ENCODE measurements at regions not wholly inside any gene's neighbourhood (a gene's known extent, or its start where the extent isn't known, plus 50 kb on each side); places are given as distances from the start of the nearest gene placed in this dataset.
"Not testable (repeated sequence)": the region's sequence is repeated elsewhere in the genome, so short reads cannot be mapped to it uniquely, and the experiment has no call there.

DNA sequence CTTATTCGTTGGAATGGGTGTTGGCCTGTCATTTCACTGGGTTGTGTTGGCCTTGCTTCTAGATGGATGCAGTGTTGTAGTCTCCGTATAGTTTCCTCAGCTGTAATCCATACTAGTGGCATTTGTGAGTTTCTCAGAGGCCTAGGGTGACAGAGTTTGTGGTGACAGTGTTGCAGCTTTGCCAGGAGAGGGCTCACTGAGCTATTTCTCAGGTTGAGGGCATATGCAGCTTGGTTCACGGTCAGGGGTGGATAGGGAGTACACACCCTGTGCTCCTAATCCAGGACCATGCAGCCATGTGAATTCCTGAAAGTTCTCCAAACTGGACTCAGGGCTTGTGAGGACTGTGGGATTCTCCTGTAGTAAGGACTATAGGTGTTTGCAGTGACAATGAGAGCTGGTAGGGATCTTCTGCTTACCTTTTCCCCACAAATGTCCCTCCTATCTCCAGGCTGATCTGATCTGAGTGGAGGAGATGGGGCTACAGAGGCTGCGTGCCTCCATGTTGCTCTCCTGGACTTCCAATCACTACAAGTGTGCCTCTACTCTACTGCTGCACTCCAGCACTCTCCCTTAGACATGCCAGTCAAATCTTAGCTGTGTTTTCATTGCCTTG lies 229.0 kb downstream of the STK31 start:
- DNase-seq, result peak; percentile 42

DNA sequence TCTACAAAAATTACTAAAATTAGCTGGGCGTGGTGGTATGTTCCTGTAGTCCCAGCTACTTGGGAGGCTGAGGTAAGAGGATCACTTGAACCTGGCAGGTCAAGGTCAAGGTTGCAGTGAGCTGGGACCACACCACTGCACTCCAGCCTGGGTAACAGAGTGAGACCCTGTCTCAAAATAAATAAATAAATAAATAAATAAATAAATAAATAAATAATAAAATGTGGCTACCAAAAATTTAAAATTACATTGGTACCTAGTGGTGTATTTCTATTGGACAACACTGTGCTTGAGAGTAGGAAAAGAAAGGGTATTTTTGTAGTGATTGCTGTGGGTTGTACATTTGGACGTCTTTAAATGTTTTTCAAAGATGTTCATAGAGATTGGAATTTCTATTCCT lies 229.7 kb downstream of the STK31 start:
- DNase-seq, result not testable (repeated sequence)

DNA sequence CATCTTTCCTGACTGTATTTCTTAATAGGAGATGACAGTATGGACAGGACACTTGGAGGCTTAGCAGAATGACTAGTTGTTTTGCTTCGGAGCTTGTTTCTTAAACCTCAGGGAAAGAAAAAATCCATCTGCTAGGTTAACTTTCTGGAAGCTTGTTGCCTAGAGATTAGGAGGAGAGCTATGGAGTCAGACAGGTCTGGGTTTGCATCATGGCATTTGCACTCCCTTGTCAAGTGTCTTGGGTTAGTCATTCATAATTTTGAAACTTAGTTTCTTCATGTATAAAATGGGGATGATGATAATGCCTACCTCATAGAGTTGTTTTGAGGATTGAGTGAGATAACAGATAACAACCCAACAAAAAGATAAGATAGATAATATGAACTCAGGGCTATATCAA lies 231.5 kb downstream of the STK31 start:
- no peak for DNase-seq

DNA sequence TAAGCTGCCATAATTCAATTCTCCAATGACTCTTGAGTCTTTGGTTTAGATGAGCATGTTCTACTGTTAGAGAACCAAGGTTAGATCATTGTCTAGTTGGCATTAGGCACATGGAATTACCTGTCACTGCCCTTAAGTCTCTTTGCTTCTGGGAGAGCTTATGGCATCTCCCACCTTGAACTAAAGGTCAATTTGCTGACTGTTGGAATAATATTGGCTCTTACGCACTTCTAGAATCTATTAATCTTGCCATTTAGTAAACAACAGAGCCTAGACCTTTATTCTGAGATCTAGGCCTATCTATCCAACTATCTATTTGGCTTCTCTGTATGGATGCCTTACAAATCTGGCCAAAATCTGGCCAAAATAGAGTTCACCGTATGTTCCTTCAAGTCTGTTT lies 232.0 kb downstream of the STK31 start:
- DNase-seq, result no peak

DNA sequence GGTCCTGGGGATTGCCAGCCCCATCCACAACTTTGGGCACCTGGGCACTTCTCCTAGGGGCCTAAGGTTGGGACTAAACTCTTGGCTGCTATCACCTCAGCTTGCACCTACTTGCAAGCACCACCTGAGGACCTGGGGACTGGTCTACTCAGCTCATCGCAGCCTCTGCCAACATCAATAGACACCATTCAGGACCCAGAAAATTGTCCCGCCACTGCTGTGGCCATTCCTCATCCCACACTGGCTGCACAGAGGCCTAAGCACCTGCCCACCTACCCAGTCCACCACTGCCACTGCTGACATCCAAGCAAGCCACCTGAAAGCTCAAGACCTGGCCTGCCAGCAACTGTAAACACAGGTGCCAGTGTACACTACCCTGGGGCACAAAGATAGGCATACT lies 234.1 kb downstream of the STK31 start:
- no peak for DNase-seq

DNA sequence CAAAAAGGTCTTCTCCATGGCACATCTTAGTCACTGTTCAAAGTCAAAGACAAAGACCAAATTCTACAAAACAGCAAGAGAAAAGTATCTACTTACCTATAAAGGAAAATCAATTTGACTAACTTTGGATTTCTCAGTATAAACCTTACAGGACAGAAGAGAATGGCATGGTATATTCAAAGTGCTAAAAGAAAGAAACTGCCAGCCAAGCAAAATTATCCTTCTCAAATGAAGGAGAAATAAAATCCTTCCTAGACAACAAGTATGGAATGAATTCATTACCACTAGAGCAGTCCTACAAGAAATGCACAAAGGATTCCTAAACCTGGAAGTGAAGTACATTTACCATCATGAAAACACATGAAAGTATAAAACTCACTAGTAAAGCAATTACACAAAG lies 235.5 kb downstream of the STK31 start:
- no peak for DNase-seq

DNA sequence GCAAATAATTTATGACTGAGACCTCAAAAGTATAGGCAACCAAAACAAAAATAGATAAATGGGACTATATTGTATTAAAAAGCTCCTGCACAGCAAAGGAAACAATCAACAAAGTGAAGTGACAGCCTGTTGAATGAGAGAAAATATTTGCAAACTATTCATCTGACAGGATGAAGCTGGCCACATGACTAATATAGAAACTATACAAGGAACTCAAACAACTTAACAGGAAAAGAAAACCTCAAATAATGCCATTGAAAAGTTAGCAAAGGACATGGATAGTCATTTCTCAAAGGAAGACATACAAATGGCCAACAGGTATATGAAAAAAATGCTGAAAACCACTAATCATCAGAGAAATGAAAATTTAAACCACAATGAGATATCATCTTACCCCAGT lies 245.1 kb downstream of the STK31 start:
- peak; percentile 29 for DNase-seq

DNA sequence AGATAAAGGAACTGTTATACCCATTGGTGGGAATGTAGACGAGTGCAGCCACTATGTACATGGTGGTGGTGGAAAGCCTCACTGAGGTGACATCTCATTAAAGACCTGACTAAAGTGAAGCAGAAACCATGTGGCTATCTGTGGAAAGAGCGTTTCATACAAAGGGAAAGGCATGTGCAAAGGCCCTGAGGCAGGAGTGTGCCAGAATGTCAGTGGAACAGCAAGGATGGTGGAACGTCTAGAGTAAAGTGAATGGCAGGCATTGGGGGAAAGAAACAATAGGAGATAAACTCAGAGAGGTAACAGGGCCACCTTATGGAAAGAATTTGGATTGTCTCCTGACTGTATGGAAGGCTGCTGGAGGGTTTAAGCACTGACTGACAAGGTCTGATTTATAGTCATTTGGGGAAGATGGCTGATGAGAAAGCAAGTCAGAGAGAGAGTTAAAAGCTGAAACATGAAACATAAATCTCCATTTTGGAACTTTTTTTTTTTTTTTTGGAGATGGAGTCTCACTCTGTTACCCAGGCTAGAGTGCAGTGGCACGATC lies 245.7 kb downstream of the STK31 start:
- DNase-seq, result no peak

DNA sequence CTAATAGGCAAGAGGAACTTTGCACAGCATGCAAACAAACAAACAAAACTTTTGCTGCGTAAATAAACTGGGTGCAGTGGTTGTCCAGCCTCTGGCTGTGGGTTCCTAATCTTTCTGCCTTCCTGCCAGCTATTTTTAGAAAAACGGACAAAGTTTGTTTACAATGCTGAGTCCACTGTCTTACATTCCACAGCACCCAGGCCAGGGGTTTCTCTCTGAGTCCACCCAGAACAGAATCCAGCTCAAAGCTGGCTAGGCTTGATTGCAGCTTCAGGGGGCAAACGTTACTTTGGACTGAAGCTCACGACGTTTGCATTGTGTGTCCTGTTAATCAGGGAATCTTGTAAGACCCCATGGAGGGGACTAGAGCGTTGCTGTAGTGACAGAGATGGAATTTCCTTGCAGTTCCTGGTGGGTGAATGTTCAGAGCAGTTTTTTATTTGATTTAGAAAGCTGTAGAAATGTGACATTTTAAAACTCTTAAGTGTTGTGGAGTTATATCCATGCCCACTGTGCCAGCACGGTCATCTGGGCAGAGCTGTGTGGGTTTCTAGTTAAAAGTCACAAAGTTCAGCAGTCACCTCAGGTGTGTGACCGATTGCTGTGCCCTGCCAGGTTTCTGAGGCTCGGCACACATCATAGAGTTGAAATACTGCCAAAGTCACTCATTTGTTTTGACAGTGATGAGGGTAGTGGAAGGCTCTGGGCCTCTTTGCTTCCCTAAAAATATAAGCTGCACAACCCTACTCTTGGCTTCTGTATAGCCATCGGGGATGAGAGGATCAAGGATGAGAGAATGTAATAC lies 247.0 kb downstream of the STK31 start:
- DNase-seq, result no peak

DNA sequence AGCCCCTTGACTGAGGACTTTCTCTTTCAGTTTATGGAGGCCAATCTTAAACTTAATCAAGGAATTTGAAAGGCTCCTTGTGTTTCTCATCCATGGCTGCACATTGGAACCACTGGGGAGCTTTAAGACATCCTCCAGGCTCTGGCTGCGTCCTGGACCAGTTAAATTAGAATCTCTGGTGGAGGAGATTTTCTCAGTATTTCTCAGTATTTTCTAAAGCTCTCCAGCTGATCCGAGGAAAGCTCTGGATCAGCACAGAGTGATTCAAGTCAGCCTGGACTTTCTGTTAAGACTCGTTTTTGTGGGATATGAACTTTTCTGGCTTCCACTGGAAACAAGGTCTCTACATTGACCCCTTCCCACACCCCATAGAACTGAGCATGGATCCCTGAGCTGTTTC lies 249.8 kb downstream of the STK31 start:
- DNase-seq, result no peak

DNA sequence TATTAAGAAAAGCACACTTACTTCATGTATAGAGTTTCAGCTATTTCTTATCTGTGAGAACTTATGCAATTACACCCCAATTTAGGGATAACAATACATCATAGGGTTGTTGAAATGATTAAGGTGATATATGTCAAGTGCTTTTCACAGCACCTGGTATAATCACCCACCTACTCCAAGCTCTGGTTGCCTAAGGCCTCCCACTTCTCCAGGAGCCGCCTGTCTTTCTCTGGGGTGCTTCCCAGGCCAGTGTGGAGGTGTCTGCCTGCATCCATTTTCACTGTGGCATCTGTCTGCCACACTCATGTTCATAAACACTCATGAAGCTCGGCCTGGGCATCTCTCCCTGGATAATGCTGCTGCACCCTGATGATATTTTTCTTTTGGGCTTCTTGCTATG lies 250.3 kb downstream of the STK31 start:
- no peak for DNase-seq

DNA sequence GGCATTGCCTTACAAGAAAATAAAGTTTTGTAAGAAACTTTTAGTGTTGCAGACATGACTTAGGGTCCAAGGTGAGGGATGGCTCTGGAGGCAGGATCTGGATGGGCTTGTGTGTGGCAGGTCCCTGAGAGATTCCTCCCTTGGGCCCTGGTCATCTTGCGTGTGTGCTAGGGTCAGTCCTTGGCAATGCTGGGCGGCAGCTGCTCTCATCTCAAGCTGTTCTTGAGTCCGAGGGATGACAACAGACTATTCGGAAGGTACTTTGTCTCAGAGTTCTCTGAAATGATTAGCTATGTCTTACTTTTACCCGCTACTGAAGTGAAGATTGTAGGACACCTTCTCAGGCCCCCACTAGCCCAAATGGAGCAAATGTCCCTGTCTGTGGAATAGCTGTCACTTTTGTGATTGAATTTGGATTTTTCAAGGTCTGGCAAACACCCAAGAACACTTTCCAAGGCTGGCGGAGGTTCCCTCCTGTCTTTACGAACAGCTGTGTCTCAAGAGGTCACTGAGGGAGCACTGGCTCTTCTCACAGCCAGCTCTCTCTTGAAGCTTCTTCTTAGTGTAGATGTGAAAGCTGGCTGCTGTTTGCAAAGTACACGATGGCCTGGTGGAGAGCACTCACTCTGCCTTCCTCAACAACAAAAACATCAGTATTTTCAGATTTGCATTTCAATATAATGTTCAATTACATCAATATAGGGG lies 253.6 kb downstream of the STK31 start:
- no peak for DNase-seq

DNA sequence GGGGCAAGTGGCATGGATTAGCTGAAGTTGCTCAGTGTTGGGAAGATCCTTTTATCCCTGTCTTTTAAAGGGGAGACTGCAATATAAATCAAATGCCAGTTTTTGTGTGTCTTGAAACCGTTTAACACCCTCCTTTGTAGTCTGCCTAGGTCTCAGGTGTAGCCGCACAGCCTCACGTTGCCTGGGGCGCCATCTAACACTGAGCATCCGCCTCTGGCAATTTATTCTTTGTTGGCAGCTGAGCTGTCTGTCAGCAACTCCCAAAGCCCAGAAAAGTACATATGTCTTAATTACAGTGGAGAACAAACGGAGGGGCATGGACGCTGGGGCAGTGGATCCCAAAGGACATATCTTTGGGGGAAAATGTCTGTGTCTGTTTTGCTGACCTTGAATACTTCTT lies 254.7 kb downstream of the STK31 start:
- no peak for DNase-seq

DNA sequence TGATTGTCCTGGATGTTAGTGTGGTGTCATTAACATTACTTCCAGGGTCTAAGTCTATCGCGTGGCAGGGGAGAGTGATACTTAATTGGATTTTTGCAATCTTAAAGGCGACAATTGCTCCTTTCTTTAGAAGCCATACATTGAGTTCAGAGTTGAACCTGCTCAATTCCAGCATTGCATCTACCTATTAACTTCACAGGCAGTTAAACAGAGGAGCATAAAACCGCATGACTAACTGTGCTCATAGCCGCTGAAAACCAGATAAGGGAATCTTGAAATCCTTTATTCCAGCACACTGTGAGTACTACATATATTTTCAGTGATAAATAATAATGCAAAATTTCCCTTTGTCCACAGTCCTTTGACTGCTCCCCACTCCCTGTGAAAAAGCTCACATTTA lies 255.3 kb downstream of the STK31 start:
- no peak for DNase-seq

DNA sequence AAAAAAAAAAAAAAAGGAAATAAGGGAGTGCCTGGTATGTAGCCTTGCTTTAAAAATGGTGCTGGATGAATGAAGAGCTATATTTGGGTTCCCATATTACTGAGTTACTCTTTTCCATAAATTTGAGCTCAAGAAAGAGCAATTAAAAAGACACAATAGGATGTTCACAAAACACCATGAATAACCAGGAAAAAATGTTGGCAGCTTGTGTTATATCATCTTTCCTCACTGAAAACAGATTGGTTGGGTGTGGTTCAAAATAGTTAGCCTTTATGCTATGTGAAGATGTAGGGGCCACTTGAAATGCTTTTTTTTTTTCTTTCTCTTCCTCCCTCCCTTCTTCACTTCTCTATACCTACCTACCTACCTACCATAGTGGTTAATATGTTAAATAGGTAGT lies 256.9 kb downstream of the STK31 start:
- no peak for DNase-seq

DNA sequence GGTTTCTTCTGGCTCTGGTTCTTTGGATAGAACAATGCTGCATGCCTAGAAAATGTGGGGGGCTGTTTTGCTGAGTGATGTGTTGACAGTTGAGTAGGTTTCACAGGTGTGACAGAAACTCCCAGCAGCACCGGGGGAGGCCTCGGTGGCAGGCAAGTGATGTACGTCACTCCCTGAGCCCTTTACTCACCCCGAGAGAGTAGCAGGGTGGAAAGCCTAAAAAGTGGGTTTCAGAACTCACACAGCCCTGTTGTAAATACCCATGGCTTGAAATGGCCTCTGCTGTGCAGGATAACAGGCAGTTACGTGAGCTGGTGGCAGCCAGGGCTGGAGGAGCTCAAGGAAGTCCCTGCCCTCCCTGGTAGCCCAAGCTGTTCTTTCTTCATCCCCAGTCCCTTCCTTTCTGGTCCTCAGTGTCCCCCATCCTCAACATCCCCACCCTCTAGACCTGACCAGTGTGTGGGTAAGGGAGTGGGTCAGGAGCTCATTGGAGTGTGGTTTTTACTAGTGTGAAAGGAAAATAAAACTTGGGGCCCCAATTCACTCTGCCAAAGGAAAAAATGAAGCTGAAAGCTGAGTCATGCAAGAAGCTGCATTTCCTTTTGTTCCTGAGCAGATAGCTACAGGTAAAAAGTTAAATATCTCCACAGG lies 258.1 kb downstream of the STK31 start:
- DNase-seq, result peak; percentile 35

DNA sequence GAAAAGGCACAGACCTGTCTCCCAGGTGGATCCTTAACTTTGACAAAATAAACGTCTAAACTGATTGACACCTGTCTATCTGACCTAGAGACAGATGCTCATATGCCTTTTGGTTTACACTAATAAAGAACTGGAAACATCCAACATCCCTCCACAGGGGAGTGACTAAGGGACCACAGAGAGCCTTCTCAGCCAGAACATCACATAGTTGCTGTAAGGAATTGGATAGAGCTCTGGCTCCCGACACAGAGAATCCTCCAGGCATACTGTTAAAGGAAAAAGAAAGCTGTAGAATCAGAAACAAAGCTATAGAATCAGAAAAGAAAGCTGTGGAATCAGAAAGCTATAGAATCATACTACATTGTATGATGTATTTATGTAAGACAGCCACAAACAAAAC lies 258.8 kb downstream of the STK31 start:
- DNase-seq, result no peak

DNA sequence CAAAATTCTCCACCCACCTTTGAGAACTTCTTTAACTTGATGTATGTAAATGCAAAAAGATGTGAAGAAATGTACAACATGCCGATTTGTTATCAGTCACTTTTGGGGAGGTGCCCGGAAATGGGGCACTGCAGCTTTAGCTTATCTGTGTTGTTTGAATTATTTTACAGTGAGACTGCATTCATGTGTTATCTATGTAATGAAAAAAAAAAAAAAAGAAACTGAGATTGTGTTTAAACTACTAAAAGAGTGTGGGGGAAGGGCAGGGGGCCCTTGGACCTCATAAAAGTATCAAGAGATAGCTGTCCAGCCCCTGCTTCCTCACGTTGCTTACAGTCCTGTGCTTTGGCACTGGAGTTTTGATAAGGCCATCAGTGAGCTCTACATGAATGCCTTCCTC lies 259.4 kb downstream of the STK31 start:
- no peak for DNase-seq

DNA sequence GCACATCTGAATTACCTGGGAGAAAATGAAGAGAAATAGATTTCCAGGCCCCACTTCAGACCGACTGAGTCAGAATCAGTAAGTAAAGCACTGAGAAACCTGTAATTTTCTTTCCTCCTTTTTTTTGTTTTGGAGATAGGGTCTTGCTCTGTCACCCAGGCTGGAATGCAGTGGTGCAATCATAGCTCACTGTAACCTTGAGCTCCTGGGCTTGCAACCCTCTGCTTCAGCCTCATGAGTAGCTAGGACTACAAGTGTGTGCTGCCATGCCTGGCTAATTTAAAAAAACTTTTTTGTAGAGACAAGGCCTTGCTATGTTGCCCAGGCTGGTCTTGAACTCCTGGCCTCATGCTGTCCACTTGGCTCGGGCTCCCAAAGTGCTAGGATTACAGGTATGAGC lies 260.2 kb downstream of the STK31 start:
- no peak for DNase-seq

DNA sequence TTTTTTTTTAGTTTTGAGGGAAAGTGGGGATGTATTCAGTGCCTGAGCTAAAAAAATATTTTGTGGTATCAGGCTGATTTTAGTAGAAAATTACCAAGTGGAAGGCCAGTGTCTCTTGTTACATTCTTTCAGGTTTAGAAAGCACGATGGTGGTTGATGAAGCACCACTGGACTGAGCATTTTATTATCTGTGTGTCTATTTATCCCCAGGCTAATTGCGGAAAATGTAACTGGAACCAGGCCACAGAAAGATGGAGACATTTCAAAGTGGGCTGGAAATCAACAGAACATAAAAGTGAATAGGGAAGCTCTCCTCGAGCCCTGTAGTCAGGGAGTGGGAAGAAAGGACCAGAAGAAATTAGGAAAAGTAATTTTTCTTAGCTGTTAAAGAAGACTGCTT lies 261.0 kb downstream of the STK31 start:
- no peak for DNase-seq

DNA sequence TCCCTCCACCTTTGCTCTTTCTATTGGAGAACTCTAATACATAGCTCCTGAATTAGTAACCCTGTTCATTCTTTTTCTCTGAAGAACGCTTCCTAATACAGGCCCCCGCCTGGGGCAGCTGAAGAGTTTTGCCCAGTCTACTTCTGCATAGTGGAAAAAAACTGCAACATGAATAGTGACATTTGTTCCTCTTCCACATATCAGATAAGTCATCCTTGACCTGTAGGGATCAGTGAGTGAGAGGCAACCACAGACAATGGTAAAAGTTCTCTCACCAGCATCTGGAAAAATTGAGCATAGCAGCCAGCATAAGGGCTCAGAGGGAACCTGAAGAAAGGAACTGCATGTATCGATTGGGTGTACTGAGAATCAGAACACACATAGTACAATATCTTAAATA lies 262.0 kb downstream of the STK31 start:
- DNase-seq, result no peak

DNA sequence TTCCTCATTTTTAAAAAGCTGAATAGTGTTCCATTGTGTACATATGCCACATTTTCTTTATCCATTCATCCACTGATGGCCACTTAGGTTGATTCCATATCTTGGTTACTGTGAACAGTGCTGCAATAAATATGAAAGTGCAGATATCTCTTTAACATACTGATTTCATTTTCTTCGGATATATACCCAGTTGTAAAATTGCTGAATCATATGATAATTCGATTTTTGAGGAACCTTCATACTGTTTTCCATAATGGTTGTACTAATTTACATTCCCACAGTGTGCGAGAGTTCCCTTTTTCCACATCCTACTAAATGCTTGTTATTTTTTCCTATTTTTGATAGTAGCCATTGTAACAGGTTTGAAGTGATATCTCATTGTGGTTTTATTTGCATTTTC lies 263.2 kb downstream of the STK31 start:
- no peak for DNase-seq

DNA sequence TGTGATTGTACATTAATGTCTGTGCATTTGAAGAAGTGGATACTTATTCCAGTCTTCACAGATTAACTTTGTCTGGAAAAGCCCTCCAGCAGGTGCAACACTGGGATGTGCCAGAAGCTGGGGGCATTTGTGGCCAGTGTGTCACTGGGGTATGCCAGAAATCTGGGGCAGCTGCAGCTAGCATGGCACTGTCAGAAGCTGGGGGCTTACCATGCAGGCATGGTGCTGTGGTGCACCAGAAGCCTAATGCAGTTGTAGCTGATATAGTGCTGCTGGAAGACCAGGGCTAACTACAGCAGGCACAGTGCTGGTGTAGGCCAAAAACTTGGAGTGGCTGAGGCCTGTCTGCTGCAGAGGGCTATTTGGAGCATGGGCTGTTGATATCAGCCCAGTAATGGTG lies 270.1 kb downstream of the STK31 start:
- no peak for DNase-seq

DNA sequence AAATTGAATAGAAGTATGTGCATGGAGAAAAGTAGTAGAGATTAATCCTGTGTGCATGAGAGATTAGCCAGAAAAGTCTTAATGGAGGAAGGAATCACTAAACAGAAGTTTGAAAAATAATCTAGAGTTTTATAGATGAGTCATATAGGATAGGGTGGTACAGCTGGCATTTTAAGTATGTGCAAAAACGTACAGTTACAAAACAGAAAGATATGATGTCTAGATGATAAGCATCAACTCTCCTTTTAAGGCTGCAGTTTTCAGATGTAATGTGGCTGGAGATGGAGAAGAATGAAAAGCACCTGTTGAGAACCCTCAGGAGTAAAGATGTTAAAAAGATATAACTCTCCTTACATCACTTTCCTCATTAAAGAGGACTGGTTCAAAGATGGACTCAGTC lies 271.3 kb downstream of the STK31 start:
- no peak for DNase-seq

All from activated CD4-positive, alpha-beta T cell treated with anti-CD3 and anti-CD28 coated beads, Interleukin-2, Interleukin-6, amounts not matched to agents 100 ng/mL and 50 ng/mL, durations not matched to agents 16 hours and 8 hours (primary cell).